Dermis blood vessel endothelial cell (primary cell): ENCODE measurements at regions not wholly inside any gene's neighbourhood (a gene's known extent, or its start where the extent isn't known, plus 50 kb on each side); places are given as distances from the start of the nearest gene placed in this dataset.
"Not testable (repeated sequence)": the region's sequence is repeated elsewhere in the genome, so short reads cannot be mapped to it uniquely, and the experiment has no call there.

ENCODE experiments used
- DNase-seq: peaks from one replicate; pipeline ENCODE4 v3.0.0; 2010

DNA sequence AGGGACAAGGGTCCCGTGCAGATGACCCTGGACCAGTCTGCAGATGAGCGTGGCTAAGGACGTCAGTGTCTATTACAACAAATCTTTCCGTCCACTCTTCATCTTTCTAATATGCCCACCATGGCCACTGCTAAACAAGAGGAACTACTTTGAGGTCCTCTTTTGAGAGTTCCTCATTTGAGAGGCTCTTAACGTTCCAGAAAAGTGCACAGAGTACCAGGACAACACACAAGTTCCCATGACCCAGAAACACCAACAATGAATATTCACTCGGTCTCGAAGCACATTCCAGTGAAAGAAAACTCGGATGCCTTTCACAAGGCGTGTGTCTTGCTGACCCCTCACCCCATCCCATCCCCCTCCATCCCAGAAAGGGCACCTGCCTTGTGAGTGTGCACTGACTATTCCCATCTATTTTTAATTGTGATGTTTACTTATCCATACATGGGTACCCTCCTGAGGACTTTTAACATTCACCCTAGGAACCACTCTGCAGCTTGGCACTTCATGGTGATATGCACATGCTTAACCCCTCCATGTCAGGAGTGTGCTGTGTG is 157.0 kb downstream of the SHANK2 start:
- no peak for DNase-seq

- no peak for DNase-seq
These were observed 157.9 kb downstream of the SHANK2 start for GRCh38 chr11:71094296-71095077.

- no peak for DNase-seq
These were observed 158.6 kb downstream of the SHANK2 start for GRCh38 chr11:71093783-71094182.

- no peak for DNase-seq
These were observed 160.7 kb downstream of the SHANK2 start for GRCh38 chr11:71091506-71092265.

DNA sequence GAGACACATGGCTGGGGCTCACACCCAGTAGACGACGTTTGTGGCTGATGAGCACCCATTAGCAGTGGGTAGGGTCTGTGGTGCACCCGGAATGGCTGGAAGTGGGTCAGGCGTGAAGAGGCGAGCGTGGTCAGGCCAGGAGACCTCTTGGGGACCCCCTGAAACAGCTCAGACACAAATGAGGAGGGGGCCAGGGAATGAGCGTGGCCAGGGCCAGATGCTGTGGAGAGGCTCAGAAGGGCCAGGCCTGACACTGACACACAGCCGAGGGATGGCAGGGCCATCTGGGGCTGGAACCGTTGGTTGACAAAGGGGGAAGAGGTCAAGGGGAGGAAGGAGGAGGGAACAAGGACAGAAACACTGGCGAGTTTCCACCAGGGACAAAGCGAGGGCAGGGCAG is 162.8 kb downstream of the SHANK2 start:
- DNase-seq = no peak

- not testable (repeated sequence) for DNase-seq
These were observed 163.8 kb downstream of the SHANK2 start for GRCh38 chr11:71088314-71089215.

DNA sequence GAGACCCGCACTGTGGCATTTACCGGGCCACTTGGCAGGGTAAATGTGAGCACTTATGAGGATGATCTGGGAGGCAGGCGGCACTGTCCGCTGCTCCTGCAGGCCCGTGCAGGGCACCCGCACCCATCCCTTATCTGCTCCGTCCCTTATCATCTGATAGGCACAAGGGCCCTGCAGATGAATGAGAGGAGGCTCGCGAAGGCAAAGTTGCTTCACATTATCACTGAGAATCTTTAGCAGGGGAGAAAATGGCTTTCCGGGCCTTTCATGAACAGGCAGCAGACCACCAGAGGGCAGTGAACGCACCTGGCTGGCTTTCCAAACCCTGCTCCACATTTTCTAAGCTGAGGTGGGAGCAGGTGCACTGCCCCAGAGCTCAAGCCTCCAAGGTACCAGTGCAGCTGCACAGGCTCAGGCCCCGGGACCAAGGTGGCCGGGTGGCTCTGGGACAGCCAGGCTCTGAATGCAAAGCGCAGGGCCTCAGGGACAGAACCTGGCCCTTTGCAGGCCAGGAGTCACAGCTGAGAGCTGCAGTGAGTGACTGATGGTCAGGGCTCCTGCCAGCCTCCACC is 165.6 kb downstream of the SHANK2 start:
- peak; percentile 33 for DNase-seq

- no peak for DNase-seq
These were observed 167.9 kb downstream of the SHANK2 start for GRCh38 chr11:71084306-71085012.

DNA sequence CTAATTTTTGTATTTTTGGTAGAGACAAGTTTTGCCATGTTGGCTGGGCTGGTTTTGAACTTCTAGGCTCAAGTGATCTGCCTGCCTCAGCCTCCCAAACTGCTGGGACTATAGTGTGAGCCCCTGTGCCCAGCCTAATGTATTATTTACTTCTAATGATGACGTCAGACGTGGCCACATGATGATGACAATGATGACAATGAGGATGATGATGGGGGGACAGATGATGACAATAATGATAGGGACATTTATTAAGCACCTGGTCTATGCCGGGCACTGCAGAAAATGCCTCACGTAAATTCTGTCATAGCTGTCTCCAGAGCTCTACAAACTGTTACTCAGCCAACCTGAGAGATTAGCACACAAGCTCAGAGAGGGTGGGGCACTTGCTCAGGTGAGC is 169.3 kb downstream of the SHANK2 start:
- DNase-seq = no peak

DNA sequence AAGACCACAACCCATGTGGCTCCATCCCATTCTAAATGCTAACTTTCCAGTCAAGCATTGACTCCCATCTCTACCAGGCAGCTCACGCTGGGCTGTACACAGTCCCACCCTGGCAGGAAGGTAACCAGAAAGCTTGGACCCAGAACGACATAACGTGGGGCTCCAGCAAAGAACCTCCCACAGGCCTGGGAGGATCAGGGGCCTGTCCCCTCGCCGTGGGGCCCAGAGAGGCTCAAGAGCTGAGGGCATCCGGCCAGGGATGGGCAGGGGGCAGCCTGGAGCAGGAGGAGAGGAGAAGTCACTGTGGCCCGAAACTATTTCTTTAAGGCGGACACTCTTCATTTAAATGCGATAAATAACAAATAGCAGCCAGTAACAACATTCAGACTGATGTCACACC is 169.9 kb downstream of the SHANK2 start:
- DNase-seq = no peak

GRCh38 chr11:71081704-71082230 is 170.6 kb downstream of the SHANK2 start:
- DNase-seq = no peak

DNA sequence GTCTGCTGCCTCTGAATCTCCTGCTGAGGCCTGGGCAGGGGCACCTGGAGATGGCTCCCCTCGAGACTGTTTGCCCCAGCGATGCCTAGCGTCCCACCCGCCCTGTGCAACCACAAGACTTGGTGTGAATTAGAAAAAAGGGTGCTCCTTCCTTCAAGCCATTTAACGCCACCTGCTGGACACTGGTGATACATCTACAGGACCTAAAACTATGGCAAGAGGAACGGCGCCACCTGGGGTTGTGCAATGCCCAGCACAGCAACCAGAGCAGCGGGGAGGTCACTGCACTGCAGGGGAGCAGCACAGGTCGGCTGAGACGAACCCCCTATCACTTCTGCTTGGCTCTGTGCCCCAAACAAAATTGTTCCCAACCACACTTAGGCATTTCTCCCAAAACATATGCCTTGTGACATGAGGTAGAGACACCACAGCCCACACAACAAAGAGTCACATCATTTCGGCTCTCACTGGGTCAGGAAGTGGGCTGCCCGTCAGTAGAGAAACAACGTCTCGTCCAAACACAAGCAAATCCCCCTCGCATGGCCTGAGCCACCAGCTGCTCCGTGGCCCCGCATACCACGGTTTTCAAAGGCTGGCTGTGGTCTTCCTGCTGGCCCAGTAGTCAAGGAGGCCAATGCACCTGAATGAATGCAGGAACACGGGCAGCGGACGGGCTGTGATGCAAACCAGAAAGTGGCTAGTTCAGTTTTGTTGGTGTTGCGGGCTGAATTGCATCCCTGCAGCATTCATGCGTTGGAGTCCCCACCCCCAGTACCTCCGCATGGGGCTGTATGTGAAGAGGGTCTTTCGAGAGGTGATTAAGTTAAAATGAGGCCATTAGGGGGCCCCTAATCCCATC is 171.9 kb downstream of the SHANK2 start:
- peak; percentile 66 for DNase-seq

DNA sequence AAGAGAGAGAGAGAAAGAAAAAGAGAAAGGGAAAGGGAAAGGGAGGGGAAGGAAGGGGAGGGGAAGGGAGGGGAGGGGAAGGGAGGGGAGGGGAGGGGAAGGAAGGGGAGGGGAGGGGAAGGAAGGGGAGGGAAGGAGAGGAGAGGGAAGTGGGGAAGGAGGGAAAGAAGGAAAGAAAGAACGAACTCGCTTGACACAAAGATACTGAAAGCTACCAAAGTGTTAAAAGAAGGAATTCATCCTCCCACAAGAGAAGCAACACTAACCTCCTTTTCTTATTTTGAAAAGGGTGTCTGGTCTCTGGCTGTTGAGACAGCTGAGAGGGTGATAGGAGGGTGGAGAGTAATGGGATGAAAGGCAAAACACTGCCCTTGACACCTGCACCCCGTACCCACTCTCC is 172.6 kb downstream of the SHANK2 start:
- no peak for DNase-seq

- peak; percentile 3 for DNase-seq
These were observed 173.9 kb downstream of the SHANK2 start for GRCh38 chr11:71078482-71078881.

- no peak for DNase-seq
These were observed 175.7 kb downstream of the SHANK2 start for GRCh38 chr11:71076525-71077304.

GRCh38 chr11:71075871-71076420 is 176.4 kb downstream of the SHANK2 start:
- no peak for DNase-seq

GRCh38 chr11:71075116-71075720 is 177.2 kb downstream of the SHANK2 start:
- no peak for DNase-seq

- no peak for DNase-seq
These were observed 180.5 kb downstream of the SHANK2 start for GRCh38 chr11:71071736-71072509.
